ENCODE measurements at regions not wholly inside any gene's neighbourhood (a gene's known extent, or its start where the extent isn't known, plus 50 kb on each side); places are given as distances from the start of the nearest gene placed in this dataset.

- H3K4me1 ChIP-seq (ENCODE audit: low read depth) = no peaks in the 10 kb centered on the region
- no peak overlapping the region for H3K27ac ChIP-seq
- H3K9me3 ChIP-seq (ENCODE audit: low read depth) = no peaks in the 10 kb centered on the region
- H3K27me3 ChIP-seq = no peaks in the 10 kb centered on the region
- H3K4me3 ChIP-seq = no peak overlapping the region
- no peaks in the 10 kb centered on the region for H3K36me3 ChIP-seq
- TF ChIP-seq CTCF (IDR thresholded peaks at IDR 0.05; ENCODE audit: low read depth, low read length) = no peak
- no peak for DNase-seq (ENCODE audit: low read depth in 1 of 2, low spot score in 1 of 2)
These were observed 113.7 kb upstream of the LUZP2 start for GRCh38 chr11:24383137-24383536.

GRCh38 chr11:24384240-24384639, 112.6 kb upstream of the LUZP2 start:
- Histone ChIP-seq H3K4me3 (no peak overlapping the region), H3K9me3 (ENCODE audit: low read depth) (no peaks in the 10 kb centered on the region), H3K27ac (no peak overlapping the region), H3K4me1 (ENCODE audit: low read depth) (no peaks in the 10 kb centered on the region), H3K36me3 (no peaks in the 10 kb centered on the region), H3K27me3 (no peaks in the 10 kb centered on the region)
- DNase-seq (ENCODE audit: low read depth in 1 of 2, low spot score in 1 of 2) = no peak
- no peak for TF ChIP-seq CTCF (IDR thresholded peaks at IDR 0.05; ENCODE audit: low read depth, low read length)

GRCh38 chr11:24386546-24387397, 110.1 kb upstream of the LUZP2 start:
- Histone ChIP-seq H3K27me3 (no peaks in the 10 kb centered on the region), H3K9me3 (ENCODE audit: low read depth) (no peaks in the 10 kb centered on the region), H3K27ac (no peak overlapping the region), H3K4me3 (no peak overlapping the region), H3K4me1 (ENCODE audit: low read depth) (no peaks in the 10 kb centered on the region), H3K36me3 (no peaks in the 10 kb centered on the region)
- TF ChIP-seq CTCF (IDR thresholded peaks at IDR 0.05; ENCODE audit: low read depth, low read length) = peak; percentile 60
- peak; percentile 56 to 61 for DNase-seq (ENCODE audit: low read depth in 1 of 2, low spot score in 1 of 2)

GRCh38 chr11:24389575-24389974, 107.3 kb upstream of the LUZP2 start:
- no peaks in the 10 kb centered on the region for H3K36me3 ChIP-seq
- H3K9me3 ChIP-seq (ENCODE audit: low read depth) = no peaks in the 10 kb centered on the region
- H3K27ac ChIP-seq = no peak overlapping the region
- H3K4me3 ChIP-seq = no peak overlapping the region
- no peaks in the 10 kb centered on the region for H3K27me3 ChIP-seq
- no peak for DNase-seq (ENCODE audit: low read depth in 1 of 2, low spot score in 1 of 2)
- H3K4me1 ChIP-seq (ENCODE audit: low read depth) = no peaks in the 10 kb centered on the region
- TF ChIP-seq CTCF (IDR thresholded peaks at IDR 0.05; ENCODE audit: low read depth, low read length) = no peak

- no peaks in the 10 kb centered on the region for H3K9me3 ChIP-seq (ENCODE audit: low read depth)
- H3K27me3 ChIP-seq = no peaks in the 10 kb centered on the region
- H3K36me3 ChIP-seq = no peaks in the 10 kb centered on the region
- no peak overlapping the region for H3K4me3 ChIP-seq
- no peak overlapping the region for H3K27ac ChIP-seq
- TF ChIP-seq CTCF (IDR thresholded peaks at IDR 0.05; ENCODE audit: low read depth, low read length) = no peak
- no peak for DNase-seq (ENCODE audit: low read depth in 1 of 2, low spot score in 1 of 2)
- H3K4me1 ChIP-seq (ENCODE audit: low read depth) = no peaks in the 10 kb centered on the region
These were observed 106.8 kb upstream of the LUZP2 start for GRCh38 chr11:24390016-24390415.

All from cardiac muscle cell (in vitro differentiated cells and primary cell).